ENCODE measurements at regions not wholly inside any gene's neighbourhood (a gene's known extent, or its start where the extent isn't known, plus 50 kb on each side); places are given as distances from the start of the nearest gene placed in this dataset.

GRCh38 chr7:157088136-157088535 lies 50.6 kb upstream of the UBE3C start:
- ATAC-seq (no peak), DNase-seq (no peak)
- Mint-ChIP-seq H3K36me3 (ENCODE audit: low read depth) (no peaks in the 10 kb centered on the region), H3K9me3 (ENCODE audit: low read depth) (peaks cover 10% of the 10 kb centered on the region), H3K4me3 (no peak overlapping the region), H3K27me3 (peaks cover 11% of the 10 kb centered on the region), H3K4me1 (no peaks in the 10 kb centered on the region), H3K27ac (no peak overlapping the region)
- intact Hi-C loops (cut with DNase I, micrococcal nuclease) = no loop called here
- ChIA-PET POLR2A (no interaction called here), CTCF (no interaction called here)
